ENCODE measurements at regions not wholly inside any gene's neighbourhood (a gene's known extent, or its start where the extent isn't known, plus 50 kb on each side); places are given as distances from the start of the nearest gene placed in this dataset.

GRCh38 chr9:88784960-88785359, 206.3 kb upstream of the S1PR3 start:
- no peak for TF ChIP-seq POLR2A (IDR thresholded peaks at IDR 0.05; ENCODE audit: extremely low read depth, insufficient read length)
- TF ChIP-seq, protein P1, sequence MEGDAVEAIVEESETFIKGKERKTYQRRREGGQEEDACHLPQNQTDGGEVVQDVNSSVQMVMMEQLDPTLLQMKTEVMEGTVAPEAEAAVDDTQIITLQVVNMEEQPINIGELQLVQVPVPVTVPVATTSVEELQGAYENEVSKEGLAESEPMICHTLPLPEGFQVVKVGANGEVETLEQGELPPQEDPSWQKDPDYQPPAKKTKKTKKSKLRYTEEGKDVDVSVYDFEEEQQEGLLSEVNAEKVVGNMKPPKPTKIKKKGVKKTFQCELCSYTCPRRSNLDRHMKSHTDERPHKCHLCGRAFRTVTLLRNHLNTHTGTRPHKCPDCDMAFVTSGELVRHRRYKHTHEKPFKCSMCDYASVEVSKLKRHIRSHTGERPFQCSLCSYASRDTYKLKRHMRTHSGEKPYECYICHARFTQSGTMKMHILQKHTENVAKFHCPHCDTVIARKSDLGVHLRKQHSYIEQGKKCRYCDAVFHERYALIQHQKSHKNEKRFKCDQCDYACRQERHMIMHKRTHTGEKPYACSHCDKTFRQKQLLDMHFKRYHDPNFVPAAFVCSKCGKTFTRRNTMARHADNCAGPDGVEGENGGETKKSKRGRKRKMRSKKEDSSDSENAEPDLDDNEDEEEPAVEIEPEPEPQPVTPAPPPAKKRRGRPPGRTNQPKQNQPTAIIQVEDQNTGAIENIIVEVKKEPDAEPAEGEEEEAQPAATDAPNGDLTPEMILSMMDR (IDR thresholded peaks at IDR 0.05; ENCODE audit: low read depth, low read length): no peak

Data from NB4 (cell line).